GM19240 (cell line): ENCODE measurements at regions not wholly inside any gene's neighbourhood (a gene's known extent, or its start where the extent isn't known, plus 50 kb on each side); places are given as distances from the start of the nearest gene placed in this dataset.
"Not testable (repeated sequence)": the region's sequence is repeated elsewhere in the genome, so short reads cannot be mapped to it uniquely, and the experiment has no call there.

Experiments used
- DNase-seq: peaks from one replicate; pipeline ENCODE4 v3.0.0; 2011; ENCODE audit warnings: low spot score; ENCODE audit not compliant: insufficient read length

DNA sequence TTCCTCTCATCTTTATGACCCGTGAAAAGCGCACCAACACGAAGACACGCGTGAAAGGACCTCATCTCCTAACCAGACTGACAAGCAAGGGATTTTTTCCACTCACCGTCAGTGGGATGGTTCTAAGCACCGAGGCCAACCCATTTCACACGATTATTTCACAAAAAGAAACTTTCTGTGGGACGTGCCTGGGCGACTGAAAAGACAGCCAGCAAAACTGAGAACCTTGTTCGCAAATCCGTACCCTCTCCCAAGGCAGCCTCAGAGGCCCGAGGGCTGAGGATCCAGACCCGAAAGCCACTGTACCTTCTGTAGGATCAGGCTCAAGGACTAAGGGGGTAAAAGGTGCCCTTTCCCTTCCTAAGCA is 84.9 kb upstream of the METTL9 start:
- not testable (repeated sequence) for DNase-seq

DNA sequence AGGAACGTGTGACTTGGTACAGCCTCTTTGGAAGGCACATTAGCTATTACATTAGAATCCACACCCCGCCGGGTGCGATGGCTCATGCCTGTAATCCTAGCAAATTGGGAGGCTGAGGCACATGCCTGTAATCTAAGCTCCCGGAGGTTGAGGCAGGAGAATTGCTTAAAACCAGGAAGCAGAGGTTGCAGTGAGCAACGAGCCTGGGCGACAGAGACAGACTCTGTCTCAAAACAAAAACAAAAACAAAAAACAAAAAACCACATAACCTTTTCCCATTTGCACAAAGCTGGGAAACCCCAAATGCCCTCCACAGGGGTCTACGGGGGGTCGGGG is 82.7 kb upstream of the METTL9 start:
- DNase-seq, result not testable (repeated sequence)

DNA sequence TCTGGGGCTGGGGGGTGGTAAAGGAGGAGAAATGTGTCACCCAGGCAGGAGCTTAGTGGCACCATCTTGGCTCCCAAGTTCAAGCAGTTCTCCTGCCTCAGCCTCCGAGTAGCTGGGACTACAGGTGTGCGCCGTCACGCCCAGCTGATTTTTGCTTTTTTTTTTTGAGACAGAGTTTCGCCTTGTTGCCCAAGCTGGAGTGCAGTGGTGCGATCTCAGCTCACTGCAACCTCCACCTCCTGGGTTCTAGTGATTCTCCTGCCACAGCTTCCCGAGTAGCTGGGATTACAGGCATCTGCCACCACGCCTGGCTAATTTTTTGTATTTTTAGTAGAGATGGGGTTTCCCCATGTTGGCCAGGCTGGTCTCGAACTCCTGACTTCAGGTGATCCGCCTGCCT is 82.1 kb upstream of the METTL9 start:
- not testable (repeated sequence) for DNase-seq

DNA sequence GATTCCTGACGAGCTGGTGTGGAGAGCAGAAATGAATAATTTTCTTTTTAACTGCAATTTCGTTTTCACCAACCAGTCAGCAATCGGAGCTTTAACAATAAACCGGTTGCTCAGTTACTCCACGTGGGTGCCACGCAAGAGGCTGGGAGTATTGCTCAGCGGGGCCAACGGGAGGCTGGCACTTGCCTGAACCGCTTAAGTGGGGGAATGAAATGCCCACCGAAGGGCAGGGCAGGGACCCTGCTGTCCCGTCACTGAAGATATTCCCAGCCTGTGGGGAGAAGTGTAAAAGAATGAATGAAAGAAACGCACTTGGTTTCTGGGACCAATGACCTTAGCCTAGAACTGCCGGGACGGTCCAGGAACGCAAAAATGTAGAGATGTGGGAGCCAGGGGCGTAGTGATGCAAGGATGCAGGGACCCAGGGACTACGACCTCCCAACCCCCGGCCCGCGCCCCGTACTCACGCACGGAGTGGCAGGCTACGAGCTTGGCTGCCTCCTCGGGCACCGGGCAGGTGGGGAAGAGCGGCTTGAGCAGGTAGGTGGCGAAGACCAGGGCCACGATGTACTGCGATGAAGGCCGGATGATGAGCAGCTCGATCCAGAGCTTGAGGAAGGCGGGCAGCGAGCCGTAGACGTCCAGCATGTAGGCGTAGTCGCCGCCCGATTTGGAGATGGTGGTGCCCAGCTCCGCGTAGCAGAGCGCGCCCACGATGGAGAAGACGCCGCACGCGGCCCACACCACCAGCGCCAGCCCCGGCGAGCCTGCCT is 79.8 kb upstream of the METTL9 start:
- DNase-seq, result not testable (repeated sequence)

DNA sequence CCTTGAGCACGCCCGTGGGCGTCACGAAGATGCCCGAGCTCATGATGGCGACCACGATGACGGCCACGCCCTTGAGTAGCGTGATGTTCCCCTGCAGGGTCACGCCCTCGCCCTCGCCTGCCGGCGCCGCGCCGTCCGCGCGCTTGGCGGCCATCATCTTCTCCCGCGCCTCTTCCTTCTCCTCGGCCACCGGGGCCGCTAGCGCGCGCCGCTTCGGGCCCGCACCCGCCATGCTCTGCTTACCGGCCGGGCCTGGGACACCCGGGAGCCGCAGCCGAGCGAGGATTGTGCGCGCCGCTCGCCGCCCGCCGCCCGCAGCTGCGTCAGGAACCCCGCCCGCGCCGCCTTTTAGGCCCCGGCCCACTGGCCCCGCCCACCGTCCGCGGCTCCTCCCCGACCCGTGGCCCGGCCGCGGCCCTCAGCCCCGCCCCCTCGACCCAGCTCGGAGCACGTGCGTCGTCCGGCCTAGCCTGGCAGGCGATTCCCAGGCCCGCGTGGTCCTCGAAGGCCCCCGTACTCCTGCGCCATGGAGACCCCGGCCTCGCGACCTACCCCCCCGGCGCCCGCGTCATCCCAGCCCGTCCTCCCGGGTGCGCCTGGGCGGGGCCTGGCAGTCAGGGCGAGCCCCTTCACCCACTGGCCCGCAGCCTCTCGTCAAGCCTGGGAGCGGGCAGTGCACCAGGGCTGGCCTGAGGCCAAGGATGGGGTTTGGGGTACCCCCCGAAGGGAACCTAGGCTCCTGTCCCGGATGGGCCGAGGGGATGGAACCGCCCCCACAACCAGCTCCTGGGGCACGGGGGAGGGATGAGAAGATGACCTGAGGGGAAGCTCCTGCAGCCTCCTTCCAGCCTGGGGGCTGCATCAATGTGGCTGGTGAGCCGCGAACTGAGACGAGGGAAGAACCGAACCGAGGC is 79.0 kb upstream of the METTL9 start:
- peak; percentile 61 for DNase-seq

DNA sequence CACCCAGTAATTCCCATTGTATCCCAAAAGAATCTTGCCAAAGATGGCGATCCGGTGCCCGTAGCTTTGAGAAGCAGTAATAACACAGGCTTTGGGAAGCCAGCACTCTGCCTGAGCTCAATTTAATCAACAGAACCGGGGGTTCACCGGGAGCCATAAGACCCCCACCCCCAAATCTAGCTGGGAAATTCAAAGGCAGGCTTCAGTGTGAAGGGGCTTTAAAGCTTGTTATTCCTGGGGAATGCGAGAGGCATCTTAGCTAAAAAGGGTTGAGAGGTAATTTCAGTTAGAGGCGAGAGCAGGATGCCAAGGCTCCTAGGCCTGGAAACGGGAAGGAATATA is 78.4 kb upstream of the METTL9 start:
- DNase-seq, result not testable (repeated sequence)

DNA sequence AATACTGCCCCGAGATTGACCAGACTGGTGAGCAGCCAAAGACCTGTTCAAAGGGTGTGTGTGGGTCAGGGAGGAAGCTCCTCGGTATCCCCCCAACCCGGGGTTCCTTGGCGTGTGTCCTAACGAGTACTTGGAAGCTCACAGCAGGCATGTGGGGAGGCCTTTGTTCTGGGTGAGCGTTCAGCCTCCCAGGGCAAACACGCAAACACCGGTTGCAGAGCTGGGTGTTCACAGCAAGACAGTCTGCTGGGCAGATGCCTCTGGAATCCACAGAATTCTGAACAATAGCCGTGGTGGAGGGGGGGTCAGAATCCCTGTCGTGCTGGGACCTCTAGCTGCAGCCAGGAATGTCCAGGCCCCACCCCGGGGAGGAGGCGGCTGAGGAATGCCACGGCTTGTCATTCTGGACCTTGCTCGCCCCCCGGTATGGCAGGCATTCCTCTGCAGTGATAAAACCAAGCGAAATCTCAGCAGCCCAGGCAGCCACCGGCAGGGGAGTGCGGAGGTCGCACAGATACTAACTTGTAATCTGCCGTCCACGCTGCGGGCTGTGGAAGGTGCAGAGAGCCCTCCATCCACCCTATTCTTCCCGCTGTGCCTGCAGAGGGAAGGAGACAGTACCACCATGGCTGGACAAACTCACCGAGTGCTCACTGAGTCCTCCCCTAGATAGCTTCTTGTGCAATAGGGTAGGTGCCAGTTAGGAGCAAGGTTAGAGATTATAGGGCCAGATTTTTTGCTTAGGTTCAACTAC is 77.8 kb upstream of the METTL9 start:
- DNase-seq, result not testable (repeated sequence)

DNA sequence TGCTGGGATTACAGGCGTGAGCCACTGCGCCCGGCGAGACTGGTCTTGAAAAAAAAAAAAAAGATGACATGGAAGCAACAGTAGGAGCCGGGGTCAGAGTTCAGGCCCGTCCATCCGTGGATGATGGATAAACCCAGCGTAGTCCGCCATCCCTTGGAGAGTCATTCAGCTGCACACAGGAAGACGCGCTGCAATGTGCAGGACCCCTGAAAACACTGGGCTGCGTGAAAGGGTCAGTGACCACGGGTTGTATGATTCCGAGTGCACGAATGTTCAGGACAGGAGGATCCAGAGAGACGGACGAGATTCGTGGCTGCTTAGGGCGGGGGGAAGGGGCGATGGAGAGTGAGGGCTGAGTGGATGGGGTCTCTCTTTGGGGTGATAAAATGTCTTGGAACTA is 76.5 kb upstream of the METTL9 start:
- not testable (repeated sequence) for DNase-seq

DNA sequence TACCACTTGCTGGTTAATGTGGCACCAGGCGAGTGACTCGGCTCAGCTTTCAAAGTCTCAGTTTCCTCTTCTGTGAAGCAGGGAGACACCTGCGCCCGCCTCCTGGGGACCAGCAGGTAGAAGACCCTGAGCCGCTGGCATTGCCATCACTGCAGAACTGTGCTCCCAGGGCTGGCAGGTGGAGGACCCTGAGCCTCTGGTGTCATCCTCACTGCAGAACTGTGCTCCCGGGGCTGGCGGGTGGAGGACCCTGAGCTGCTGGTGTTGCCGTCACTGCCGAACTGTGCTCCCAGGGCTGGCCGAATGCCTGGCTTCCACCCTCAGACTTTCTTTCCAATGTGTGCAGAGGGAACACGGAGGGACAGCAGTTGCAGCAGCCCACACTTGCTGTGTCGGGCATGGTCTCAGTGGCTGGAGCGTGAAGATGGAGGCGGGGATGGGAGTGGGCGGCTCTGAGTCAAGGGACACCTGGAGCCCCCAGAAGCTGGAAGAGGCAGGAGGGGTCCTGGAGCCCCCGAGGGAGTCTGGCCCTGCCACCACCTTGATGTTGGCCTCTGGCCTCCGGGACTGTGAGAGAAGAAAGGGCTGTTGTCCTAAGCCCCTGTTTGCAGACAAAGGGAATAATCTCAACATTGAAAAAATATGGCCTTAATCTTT is 75.8 kb upstream of the METTL9 start:
- DNase-seq, result no peak

DNA sequence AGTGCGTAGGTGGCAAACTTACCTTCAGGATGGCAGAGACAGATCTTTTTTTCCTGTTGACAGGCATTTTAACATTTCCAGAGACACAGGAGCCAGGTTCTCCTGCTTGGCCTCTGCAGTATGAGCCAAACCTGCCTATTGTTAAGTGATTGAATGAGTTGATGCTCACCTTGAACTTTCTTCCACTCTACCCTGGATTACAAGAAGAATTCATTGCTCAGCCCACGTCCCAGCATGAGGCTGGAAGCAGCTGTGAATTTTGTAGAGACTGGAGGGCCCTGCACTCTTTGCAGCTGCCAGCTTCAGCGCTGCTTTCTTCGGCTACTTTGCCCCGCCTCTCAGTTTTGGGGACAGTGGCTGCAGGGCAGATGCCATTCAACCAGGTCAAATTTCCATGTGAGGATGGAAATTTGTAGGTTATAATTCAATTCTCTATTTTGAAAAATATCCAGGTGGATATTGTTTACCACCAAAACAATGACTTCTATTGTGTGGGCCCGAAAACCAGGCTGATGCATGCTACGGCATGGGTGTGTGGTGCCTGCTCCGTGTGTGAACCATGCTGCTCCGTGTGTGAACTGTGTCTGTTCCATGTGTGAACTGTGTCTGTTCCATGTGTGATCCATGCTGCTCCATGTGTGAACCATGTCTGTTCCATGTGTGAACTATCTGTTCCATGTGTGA is 75.2 kb upstream of the METTL9 start:
- no peak for DNase-seq

DNA sequence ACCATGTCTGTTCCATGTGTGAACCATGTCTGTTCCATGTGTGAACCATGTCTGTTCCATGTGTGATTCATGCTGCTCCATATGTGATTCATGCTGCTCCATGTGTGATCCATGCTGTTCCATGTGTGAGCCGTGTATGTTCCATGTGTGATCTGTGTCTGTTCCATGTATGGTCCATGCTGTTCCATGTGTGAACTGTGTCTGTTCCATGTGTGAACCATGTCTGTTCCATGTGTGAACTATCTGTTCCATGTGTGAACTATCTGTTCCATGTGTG is 74.7 kb upstream of the METTL9 start:
- not testable (repeated sequence) for DNase-seq

DNA sequence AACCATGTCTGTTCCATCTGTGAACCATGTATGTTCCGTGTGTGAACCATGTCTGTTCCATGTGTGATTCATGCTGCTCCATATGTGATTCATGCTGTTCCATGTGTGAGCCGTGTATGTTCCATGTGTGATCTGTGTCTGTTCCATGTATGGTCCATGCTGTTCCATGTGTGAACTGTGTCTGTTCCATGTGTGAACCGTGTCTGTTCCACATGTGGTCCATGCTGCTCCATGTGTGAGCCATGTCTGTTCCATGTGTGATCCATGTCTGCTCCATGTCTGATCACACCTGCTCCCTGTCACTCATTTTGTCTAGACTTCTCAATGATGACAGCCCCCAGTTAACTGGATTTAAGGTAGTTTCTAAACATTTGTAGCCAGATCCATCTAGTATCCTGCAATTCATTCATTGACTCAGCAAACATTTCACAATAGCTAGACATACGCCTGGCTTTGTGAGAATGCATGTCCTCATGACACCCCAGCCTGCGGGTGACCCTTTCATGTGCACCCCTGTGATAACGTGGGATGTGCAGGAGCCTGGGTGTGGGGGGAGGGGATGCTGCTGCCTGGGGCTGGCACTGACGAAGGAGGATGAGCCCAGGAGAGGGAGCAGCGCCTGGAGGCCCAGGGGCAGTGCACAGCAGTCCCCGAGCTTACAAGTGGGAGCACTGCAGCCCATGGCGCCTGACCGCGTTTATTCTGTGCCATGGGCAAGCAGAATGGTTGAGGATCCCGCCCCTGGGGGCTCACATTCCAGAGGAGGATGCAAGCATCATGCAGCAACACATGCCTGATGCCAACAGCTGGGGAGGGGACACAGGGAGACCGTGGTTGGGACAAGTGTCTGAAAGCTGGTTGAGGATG is 74.1 kb upstream of the METTL9 start:
- not testable (repeated sequence) for DNase-seq

DNA sequence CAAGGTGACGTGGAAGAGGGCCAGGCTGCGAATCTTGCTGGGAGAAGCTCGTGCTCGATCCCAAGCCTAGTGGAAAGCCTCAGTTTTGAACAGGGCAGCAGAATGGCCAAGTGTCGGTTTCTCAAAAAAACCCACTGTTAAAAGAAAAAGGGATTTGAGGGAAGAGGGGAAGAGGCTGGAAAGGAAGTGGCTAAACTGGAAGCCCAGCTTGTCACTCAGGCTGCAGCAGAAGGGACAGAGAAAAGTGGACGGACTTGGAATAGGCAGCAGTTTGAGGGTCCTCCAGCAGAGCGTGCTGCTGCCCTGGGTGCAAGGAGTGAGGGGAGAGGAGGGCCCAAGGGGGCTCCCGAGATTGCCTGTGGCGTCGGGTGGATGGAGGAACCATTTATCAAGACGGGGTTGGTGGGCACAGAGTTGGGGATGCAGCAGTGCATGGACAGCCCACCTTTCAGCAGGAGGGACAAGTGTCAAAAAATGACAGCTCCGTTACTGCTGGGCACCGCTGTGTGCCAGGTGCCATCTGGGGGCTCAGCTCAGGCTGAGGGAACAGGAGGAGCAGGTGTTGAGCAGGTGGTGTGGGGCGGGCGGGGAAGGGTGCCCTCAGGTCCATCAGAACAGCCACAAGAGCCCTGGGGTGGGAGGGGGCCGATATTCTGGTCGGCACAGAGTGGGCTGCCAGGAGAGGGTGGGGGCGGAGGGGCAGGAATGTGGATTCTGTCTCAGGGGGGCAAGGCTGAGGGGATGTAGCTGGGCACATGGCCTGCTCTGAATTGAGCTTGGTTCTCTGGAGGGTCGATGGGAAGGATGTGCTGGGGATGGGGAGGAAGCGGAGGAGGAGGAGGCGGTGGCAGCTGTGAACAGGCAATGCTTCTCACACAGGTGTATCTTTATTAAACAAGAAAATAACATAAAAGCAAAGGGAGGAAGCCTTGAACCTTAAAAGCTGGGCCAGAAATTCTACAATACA is 73.1 kb upstream of the METTL9 start:
- not testable (repeated sequence) for DNase-seq

DNA sequence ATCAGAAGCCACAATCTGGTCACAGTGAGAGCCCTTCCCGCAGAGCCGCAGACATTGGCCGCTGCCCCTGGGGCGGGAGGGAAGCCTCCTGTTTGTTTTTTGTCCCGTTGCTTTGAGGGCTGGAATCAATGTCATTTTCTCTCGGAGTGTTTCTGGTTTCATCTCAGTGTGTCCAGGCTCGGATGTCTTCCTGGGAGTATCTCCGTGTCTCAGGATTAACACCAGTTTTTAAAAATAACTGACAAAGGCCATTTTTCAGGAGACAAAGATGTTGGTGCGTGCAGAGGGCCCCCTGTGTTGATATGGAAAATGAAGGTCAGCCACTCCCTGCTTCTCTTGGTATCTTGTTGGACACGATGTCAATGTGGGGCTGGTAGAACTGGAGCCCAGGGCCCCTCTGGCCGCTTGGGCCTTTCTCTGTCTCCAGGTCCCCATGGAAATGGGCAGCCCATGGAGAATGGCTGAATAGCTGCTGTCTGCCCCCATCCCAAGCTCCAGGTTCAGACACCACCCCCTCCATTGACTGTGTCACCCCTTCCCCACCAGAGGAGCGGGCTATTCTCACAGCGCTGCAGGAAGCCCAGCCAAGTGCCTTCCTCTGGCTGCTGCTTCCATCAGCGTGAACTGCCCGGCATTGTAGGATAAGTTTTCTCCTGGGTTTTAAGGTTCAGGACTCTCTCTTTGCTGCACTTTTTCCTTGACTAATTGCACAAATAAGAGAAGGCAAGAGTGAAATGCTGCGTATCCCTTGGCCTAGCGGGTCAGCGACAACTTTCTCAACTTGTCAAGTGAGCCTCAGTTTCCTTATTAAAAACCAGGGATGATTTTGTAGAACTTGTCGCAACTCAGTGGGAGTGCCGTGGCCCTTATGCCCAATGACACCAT is 72.2 kb upstream of the METTL9 start:
- DNase-seq, result no peak

DNA sequence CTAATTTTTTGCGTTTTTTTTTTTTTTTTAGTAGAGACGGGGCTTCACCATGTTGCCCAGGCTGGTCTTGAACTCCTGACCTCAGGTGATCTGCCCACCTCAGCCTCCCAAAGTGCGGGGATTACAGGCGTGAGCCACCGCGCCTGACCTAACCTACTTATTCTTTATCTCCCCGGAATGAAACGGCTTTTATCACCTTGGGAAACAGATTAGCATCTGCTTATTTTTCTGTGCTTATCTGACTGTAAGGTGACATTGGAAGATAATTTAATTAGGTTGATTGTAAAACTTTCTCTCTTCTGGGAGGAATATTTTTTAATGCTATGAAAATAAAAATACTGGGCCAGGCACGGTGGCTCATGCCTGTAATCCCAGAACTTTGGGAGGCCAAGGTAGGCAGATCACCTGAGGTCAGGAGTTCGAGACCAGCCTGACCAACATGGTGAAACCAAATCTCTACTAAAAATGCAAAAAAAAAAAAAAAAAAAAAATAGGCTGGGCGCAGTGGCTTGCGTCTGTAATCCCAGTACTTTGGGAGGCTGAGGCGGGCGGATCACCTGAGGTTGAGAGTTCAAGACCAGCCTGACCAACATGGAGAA is 70.2 kb upstream of the METTL9 start:
- not testable (repeated sequence) for DNase-seq

DNA sequence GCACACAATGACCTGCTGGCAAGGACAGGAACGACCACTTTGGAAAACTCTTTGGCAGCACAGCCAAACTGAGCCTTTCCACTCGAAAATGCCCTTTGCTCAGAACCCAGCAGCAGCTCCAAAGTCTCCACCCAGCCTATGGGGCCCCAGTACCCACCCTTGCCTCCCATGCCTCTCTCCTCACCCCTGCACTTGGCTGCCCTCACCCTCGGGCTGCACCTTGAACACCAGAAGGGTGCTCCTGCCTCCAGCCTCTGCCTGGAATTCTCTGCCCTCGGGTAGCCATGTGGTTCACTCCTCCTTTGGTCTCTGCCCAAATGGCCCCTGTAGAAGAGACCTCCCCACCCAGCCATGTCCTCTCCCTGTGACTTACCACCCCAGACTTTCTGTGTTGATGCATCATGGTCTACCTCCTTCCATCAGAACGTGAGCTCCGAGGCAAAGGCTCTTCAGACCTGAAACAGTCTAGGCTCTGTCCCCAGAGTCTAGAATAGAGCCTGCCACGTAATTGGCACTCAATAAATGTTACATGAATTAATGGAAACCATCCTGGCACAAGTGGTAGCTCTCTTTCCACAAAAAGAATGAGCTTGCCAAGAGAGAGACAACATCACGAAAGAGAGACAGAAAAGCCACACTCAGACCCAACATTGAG is 68.5 kb upstream of the METTL9 start:
- DNase-seq, result not testable (repeated sequence)

DNA sequence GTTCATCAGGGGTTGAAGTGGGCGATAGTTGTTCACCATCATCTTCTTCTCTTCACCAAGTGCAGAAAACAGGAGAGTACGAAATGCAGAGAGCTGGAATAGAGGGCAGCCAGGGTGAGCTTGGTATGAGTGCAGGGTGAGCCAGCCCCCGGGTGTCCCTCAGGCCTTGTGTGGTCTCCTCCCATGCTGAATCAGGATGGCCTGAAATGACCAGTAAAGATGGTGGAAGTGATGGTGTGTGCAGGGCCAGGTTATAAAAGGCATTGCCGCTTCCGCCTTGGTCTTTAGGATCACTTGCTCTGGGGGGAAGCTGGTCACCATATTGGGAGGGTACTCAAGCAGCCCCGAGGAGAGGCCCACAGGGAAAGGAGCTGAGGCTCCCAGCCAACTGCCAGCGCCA is 66.4 kb upstream of the METTL9 start:
- DNase-seq, result not testable (repeated sequence)
